ENCODE measurements at regions not wholly inside any gene's neighbourhood (a gene's known extent, or its start where the extent isn't known, plus 50 kb on each side); places are given as distances from the start of the nearest gene placed in this dataset.

- H3K27ac ChIP-seq: no peak overlapping the region
- ATAC-seq (no peak), DNase-seq (no peak)
- TF ChIP-seq CTCF (IDR thresholded peaks at IDR 0.05): no peak
- no peaks in the 10 kb centered on the region for H3K9me3 ChIP-seq
- H3K27me3 ChIP-seq: peaks cover 0 to 5% (median 0%) of the 10 kb centered on the region in 7 donors
- intact Hi-C loops (cut with DNase I): no loop called here
- H3K4me1 ChIP-seq: no peaks in the 10 kb centered on the region
- no peak overlapping the region for H3K4me3 ChIP-seq
- no peaks in the 10 kb centered on the region for H3K36me3 ChIP-seq
- 93 to 94% methylated on average over 4 of the region's 4 CpGs for WGBS, 2 donors
Measured at GRCh38 chr2:236397681-236398080, 133.5 kb upstream of the ASB18 start.

- Histone ChIP-seq H3K4me1 (no peaks in the 10 kb centered on the region), H3K9me3 (no peaks in the 10 kb centered on the region), H3K27me3 (peaks cover 0 to 3% (median 0%) of the 10 kb centered on the region in 7 donors), H3K36me3 (no peaks in the 10 kb centered on the region), H3K4me3 (no peak overlapping the region), H3K27ac (no peak overlapping the region)
- 91 to 93% methylated on average over 15 of the region's 15 CpGs for WGBS, 2 donors
- DNase-seq (no peak), ATAC-seq (no peak)
- intact Hi-C loops (cut with DNase I): no loop called here
- no peak for TF ChIP-seq CTCF (IDR thresholded peaks at IDR 0.05)
Measured at GRCh38 chr2:236399409-236399808, 135.2 kb upstream of the ASB18 start.

- no peaks in the 10 kb centered on the region for H3K36me3 ChIP-seq
- H3K9me3 ChIP-seq: no peaks in the 10 kb centered on the region
- no peak for DNase-seq
- intact Hi-C loops (cut with DNase I): no loop called here
- H3K27me3 ChIP-seq: peaks cover 0 to 3% (median 0%) of the 10 kb centered on the region in 7 donors
- H3K27ac ChIP-seq: no peak overlapping the region
- TF ChIP-seq CTCF (IDR thresholded peaks at IDR 0.05): no peak
- 93 to 94% methylated on average over 10 of the region's 10 CpGs for WGBS, 2 donors
- H3K4me1 ChIP-seq: no peaks in the 10 kb centered on the region
- ATAC-seq: no peak
- H3K4me3 ChIP-seq: no peak overlapping the region
Measured at GRCh38 chr2:236400046-236400574, 135.9 kb upstream of the ASB18 start.

GRCh38 chr2:236400594-236401360, 136.6 kb upstream of the ASB18 start:
- DNase-seq: no peak
- no peak for TF ChIP-seq CTCF (IDR thresholded peaks at IDR 0.05)
- peaks cover 0 to 3% (median 0%) of the 10 kb centered on the region in 7 donors for H3K27me3 ChIP-seq
- intact Hi-C loops (cut with DNase I): no loop called here
- H3K4me1 ChIP-seq: no peaks in the 10 kb centered on the region
- no peak overlapping the region for H3K27ac ChIP-seq
- no peaks in the 10 kb centered on the region for H3K9me3 ChIP-seq
- H3K4me3 ChIP-seq: no peak overlapping the region
- WGBS, 2 donors: 91 to 92% methylated on average over 20 of the region's 20 CpGs
- ATAC-seq: no peak
- H3K36me3 ChIP-seq: no peaks in the 10 kb centered on the region
